Ovary (tissue), 7 donors: ENCODE measurements at regions not wholly inside any gene's neighbourhood (a gene's known extent, or its start where the extent isn't known, plus 50 kb on each side); places are given as distances from the start of the nearest gene placed in this dataset.
"Not testable (repeated sequence)": the region's sequence is repeated elsewhere in the genome, so short reads cannot be mapped to it uniquely, and the experiment has no call there.

Experiments used
- DNase-seq, 5 donors: peaks; one replicate each; pipeline ENCODE4 v3.0.0-alpha.2; 2019 to 2020
- H3K27ac ChIP-seq, 2 donors: fragments of 200-600 bp; one replicate each; pipeline versions ENCODE4 v1.5.1 to v1.8.0; 2019 to 2022
- H3K27me3 ChIP-seq: fragments of 200-600 bp; one replicate; pipeline ENCODE4 v1.8.0; 2022
- H3K36me3 ChIP-seq: fragments of 200-600 bp; sonication (generic); one replicate; pipeline ENCODE4 v1.5.1; 2019
- H3K4me1 ChIP-seq: one replicate; pipeline ENCODE4 v1.8.1; 2013; ENCODE audit warnings: mild to moderate bottlenecking, moderate library complexity; ENCODE audit not compliant: insufficient read depth
- H3K4me3 ChIP-seq: fragments of 200-600 bp; sonication (generic); one replicate; pipeline ENCODE4 v1.5.1; 2017
- H3K9me3 ChIP-seq, 2 donors: fragments of 200-600 bp in 1 of 2; sonication (generic) in 1 of 2; one replicate each; pipeline versions ENCODE4 v1.5.1 to v1.8.1; 2013 to 2019; ENCODE audit warnings: mild to moderate bottlenecking in 1 of 2, moderate library complexity in 1 of 2
- EP300 ChIP-seq: sonication (generic); formaldehyde crosslinking; IDR thresholded peaks from one replicate; pipeline ENCODE4 v1.6.1; 2017; ENCODE audit warnings: antibody characterized with exemption
- POLR2A ChIP-seq: fragments of 450-650 bp; IDR thresholded peaks from one replicate; pipeline ENCODE4 v1.6.1; 2017; ENCODE audit warnings: antibody characterized with exemption, mild to moderate bottlenecking, moderate library complexity
- WGBS, 3 donors: extraction: QIAGEN DNeasy Blood & Tissue Kit in 1 of 3; methylation state at CpG; one replicate each; pipeline versions ENCODE4 v1.1.5 to v1.1.7; 2013 to 2017; 5-methylcytosine and 5-hydroxymethylcytosine counted together
- intact Hi-C, 4 donors: fragments of 100-400 bp; cut with DNase I; formaldehyde crosslinking; loops; one replicate each; pipeline versions ENCODE4 v1.11.0 to v1.15.1; 2022 to 2023
- TF ChIP-seq, protein P1 (sequence below), 3 donors: fragments of 450-650 bp in 2 of 3; fragments of 200-600 bp in 1 of 3; IDR thresholded peaks; one replicate each; pipeline versions ENCODE4 v1.5.1 to v1.8.0; 2016 to 2022; ENCODE audit warnings: antibody characterized with exemption in 3 of 3, mild to moderate bottlenecking in 1 of 3
- donor health status: DM: no; HTN: no; CAD: no; lungs with moderate emphysema.
- donor health status: DM: no; HTN: no; CAD: no.
- donor health status: Bipolar disorder and iron deficiency.
- donor health status: DM: no; HTN: no; CAD: no.
- donor health status: DM: yes; HTN: yes; CAD: no.

DNA sequence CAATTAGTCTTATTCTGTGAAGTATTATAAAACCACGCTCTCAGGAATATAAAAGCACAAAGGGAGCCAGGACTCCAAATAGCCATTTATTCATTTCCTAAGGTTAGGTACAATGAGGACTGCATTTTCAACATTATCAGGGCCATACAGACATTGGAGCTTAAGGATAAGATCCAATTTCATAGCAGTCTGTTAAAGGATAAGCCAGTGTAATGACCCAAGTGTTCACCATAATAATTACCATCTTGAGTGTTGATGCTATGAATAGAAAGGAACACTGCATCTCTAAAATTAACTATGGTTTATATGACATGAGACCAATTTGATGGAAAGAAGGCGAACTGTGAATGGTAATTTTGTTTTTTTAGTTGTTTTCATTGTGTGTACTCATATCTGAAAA is 403.1 kb downstream of the KCNJ18 start:
- H3K36me3 ChIP-seq, H3K4me1 ChIP-seq, H3K27ac ChIP-seq, H3K27me3 ChIP-seq, DNase-seq, intact Hi-C loops, H3K4me3 ChIP-seq, H3K9me3 ChIP-seq: not testable (repeated sequence)
- 47 to 60% (median 54%) methylated on average over 2 of the region's 2 CpGs for WGBS, 3 donors

DNA sequence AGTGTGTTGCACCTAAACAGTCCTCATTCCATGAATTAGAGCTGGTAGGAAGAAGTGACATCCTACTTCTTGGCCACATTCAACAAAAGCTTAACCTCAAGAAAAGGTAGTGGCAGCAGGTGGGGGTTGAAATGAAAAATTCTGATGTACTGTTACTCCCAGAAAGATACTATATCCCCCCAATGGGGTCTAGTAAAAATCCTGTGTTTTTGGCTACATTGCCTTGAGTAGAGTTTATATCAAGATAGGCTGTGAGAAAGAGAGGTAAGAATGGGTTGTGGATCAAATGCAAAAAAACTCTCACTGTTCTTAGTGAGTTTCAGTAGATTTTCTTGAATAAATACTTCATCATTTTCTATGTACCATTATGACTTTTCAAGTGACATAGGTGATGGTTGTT is 407.3 kb downstream of the KCNJ18 start:
- H3K9me3 ChIP-seq, H3K4me3 ChIP-seq, H3K27me3 ChIP-seq, intact Hi-C loops, H3K36me3 ChIP-seq, H3K4me1 ChIP-seq, H3K27ac ChIP-seq, DNase-seq: not testable (repeated sequence)

DNA sequence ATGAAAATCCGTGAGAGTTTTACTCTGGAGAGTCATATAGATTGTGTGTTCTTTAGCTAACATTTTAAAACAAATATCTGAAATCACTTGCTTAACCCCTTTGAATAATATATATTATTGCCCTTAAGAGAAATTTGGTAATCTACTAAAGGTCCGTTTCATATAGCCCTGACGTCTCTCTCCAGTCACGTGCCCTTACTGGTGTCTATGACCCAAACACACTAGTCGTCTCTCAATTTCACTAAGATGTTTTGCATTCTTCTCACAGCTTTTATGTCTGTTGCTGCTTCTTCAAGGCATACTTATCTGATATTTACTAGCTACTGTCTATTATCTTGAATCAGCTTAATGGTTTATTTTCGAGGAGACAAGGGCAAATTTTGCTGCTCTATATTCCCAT is 409.9 kb downstream of the KCNJ18 start:
- Histone ChIP-seq H3K27ac (no peak overlapping the region), H3K9me3 (no peaks in the 10 kb centered on the region), H3K4me1 (no peaks in the 10 kb centered on the region), H3K36me3 (no peaks in the 10 kb centered on the region), H3K27me3 (no peaks in the 10 kb centered on the region), H3K4me3 (no peak overlapping the region)
- 66 to 87% (median 73%) methylated on average over 6 of the region's 6 CpGs for WGBS, 3 donors
- no peak for DNase-seq
- intact Hi-C loops = no loop called here
- TF ChIP-seq EP300 = no peak
- no peak for TF ChIP-seq POLR2A
- TF ChIP-seq, protein P1, sequence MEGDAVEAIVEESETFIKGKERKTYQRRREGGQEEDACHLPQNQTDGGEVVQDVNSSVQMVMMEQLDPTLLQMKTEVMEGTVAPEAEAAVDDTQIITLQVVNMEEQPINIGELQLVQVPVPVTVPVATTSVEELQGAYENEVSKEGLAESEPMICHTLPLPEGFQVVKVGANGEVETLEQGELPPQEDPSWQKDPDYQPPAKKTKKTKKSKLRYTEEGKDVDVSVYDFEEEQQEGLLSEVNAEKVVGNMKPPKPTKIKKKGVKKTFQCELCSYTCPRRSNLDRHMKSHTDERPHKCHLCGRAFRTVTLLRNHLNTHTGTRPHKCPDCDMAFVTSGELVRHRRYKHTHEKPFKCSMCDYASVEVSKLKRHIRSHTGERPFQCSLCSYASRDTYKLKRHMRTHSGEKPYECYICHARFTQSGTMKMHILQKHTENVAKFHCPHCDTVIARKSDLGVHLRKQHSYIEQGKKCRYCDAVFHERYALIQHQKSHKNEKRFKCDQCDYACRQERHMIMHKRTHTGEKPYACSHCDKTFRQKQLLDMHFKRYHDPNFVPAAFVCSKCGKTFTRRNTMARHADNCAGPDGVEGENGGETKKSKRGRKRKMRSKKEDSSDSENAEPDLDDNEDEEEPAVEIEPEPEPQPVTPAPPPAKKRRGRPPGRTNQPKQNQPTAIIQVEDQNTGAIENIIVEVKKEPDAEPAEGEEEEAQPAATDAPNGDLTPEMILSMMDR (IDR thresholded peaks at IDR 0.05) = no peak

DNA sequence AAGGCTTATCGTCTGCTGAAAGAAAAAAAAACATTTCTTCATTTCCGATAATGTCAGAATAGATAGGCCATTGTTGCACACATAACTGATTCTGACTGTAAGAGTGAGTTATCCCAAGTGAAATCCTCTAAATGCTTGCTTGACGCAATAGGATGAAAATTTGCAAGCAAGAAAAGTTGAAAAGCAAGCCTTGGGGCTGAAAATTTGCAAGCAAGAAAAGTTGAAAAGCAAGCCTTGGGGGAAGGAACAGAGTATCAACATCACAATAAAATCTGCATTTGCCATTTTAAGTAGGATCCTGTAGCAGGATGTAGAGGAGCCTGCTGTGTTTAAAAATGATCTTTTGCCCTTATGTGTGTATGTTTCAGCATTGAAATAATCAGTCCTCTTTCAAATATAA is 424.4 kb downstream of the KCNJ18 start:
- intact Hi-C loops, H3K9me3 ChIP-seq, H3K27ac ChIP-seq, H3K36me3 ChIP-seq, H3K4me3 ChIP-seq, H3K27me3 ChIP-seq, DNase-seq, H3K4me1 ChIP-seq: not testable (repeated sequence)
- 28 to 32% (median 30%) methylated on average over 3 of the region's 3 CpGs for WGBS, 3 donors

DNA sequence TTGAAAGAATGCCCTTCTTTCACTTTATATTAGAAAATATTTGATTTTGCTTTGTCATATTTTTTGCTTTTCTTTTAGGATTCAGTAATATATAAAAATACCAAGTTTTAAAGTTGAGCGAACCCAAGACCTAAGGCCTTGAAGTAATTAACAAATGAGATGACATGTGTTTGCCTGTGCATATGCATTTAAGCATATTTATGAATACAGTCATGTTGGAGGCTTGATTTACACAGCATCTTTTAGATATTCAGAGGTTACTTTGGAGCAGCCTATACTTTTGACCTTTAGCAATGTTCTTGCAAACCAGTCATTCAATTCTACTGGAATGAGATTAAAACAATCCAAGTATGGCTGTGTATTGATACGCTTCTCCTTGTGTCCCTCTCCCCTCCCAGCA is 425.1 kb downstream of the KCNJ18 start:
- H3K4me1 ChIP-seq, H3K9me3 ChIP-seq, intact Hi-C loops, H3K4me3 ChIP-seq, DNase-seq, H3K27ac ChIP-seq, H3K36me3 ChIP-seq, H3K27me3 ChIP-seq: not testable (repeated sequence)
- WGBS, 3 donors = 54 to 71% (median 62%) methylated on average over 2 of the region's 2 CpGs

DNA sequence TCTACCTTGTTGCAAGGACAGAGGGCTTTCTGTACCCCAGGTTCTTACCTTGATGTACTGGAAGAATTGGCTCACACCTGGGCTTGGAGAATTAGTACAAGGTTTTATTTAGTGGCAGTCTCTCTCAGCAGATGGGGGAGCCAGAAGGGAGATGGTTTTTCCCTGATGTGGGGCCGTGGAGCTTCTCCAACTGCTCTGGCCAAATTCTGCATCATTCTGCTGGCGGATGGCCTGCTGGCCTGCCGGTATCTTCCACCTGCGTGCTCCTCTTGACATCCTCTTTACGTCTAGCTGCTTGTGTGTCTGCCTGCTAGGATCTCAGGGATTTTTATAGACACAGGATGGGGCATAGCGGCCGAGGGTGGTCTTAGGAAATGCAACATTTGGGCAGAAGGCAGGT is 426.7 kb downstream of the KCNJ18 start:
- intact Hi-C loops, DNase-seq, H3K27ac ChIP-seq, H3K4me3 ChIP-seq, H3K27me3 ChIP-seq, H3K4me1 ChIP-seq, H3K36me3 ChIP-seq, H3K9me3 ChIP-seq: not testable (repeated sequence)
- 60 to 77% (median 63%) methylated on average over 7 of the region's 7 CpGs for WGBS, 3 donors

DNA sequence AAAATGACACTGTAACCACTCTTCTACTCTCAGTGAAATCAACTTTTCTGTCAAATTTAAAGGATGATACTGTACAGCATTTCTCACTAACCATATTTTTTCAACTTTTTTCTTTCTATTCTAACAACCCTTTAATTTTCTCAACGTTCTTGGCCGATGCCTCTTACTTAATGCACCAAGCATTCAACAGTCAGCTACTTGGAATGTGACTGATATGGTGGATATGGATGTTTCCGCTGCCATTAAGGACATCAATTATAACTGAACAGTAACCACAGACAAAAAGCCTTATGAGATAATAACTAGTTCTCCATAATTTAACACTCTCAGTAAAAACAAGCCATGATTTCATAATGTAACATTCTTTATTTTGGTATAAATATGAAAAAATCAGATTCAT is 427.4 kb downstream of the KCNJ18 start:
- H3K36me3 ChIP-seq, DNase-seq, intact Hi-C loops, H3K9me3 ChIP-seq, H3K27me3 ChIP-seq, H3K4me1 ChIP-seq, H3K4me3 ChIP-seq, H3K27ac ChIP-seq: not testable (repeated sequence)
- 65 to 81% (median 67%) methylated on average over 3 of the region's 3 CpGs for WGBS, 3 donors

DNA sequence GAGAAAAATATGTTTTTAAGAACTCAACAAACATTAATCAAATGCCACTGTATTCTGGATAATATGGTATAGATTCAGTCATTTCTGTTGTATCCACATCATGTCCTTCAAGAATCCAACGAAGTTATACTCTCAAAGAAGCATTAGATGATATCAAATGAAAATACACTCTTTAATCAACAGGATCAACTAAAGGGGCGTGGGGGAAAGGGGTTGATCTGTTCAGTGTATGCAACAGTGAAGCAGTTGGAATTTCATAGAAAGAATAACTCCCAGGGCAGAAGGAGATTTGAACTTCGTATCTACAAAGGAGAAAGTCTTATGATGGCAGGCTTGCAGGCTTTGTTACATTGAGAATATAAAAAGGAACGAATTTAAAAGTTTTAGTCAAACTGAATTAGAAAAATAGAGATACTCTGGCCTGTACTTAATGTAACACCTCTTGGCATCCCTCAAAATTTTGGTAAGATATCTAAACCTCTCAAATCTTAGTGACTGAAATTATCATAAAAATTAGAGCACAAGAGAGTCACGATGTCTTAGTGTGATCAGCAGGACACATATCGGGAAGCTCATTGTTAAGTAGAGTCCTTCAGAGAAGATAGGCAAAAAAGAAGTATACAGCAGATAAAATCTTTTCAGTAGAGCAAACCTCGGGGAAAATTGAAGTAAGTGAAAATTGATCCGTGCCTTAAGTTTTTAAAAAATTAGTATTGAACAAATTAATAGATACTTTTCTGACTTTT is 431.4 kb downstream of the KCNJ18 start:
- Histone ChIP-seq H3K27ac (no peak overlapping the region), H3K4me3 (no peak overlapping the region), H3K27me3 (no peaks in the 10 kb centered on the region), H3K4me1 (no peaks in the 10 kb centered on the region), H3K36me3 (no peaks in the 10 kb centered on the region), H3K9me3 (no peaks in the 10 kb centered on the region)
- 34 to 42% (median 35%) methylated on average over 8 of the region's 8 CpGs for WGBS, 3 donors
- intact Hi-C loops = no loop called here
- no peak for TF ChIP-seq EP300
- TF ChIP-seq, protein P1 (IDR thresholded peaks at IDR 0.05) = no peak
- TF ChIP-seq POLR2A = no peak
- no peak for DNase-seq
